Thyroid gland (tissue), 4 donors: ENCODE measurements at regions not wholly inside any gene's neighbourhood (a gene's known extent, or its start where the extent isn't known, plus 50 kb on each side); places are given as distances from the start of the nearest gene placed in this dataset.

ENCODE experiments used
- POLR2A ChIP-seq, 2 donors: fragments of 450-650 bp; IDR thresholded peaks; one replicate each; pipeline ENCODE4 v1.6.1; 2017; ENCODE audit warnings: antibody characterized with exemption in 2 of 2, mild to moderate bottlenecking in 2 of 2, moderate library complexity in 1 of 2
- TF ChIP-seq, protein P1 (sequence below), 6 experiments: fragments of 200-600 bp in 3 of 6; fragments of 450-650 bp in 3 of 6; sonication (generic) in 3 of 6; IDR thresholded peaks; one replicate each; pipeline ENCODE4 v1.5.1; 2016 to 2019; ENCODE audit warnings: antibody characterized with exemption in 6 of 6, mild to moderate bottlenecking in 2 of 6, inconsistent platforms in 1 of 6, moderate library complexity in 1 of 6

DNA sequence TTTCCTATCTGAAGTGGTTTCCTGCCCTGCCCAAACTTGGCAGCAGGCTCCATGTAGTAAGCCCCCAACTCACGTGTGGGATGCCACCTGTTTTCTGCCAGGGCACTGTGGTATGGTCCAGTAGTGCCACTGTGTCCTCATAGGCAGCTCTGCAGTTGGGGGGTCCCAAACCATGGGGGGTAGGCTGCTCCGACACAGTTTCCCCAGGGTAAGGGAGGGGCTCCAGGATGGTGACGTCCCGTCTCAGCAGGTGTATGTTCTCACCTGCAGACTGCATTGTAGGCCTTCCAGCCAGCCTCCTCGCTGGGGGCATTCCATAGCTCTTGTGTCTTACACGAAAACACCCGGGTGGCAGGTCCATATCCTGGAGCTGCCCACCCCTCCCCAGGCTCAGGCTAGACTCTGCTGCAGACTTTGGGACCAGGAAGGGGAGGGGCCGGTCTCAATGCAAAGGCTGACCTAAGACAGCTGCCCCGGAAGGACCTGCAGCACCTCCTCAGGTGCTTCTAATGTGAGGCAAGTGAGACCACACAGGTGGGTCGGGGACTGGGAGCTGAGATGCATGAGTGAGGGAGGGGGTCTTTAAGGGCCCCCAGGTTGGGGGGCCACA is 330.5 kb upstream of the IRX4 start:
- TF ChIP-seq POLR2A (IDR thresholded peaks at IDR 0.05) = no peak
- TF ChIP-seq, protein P1, sequence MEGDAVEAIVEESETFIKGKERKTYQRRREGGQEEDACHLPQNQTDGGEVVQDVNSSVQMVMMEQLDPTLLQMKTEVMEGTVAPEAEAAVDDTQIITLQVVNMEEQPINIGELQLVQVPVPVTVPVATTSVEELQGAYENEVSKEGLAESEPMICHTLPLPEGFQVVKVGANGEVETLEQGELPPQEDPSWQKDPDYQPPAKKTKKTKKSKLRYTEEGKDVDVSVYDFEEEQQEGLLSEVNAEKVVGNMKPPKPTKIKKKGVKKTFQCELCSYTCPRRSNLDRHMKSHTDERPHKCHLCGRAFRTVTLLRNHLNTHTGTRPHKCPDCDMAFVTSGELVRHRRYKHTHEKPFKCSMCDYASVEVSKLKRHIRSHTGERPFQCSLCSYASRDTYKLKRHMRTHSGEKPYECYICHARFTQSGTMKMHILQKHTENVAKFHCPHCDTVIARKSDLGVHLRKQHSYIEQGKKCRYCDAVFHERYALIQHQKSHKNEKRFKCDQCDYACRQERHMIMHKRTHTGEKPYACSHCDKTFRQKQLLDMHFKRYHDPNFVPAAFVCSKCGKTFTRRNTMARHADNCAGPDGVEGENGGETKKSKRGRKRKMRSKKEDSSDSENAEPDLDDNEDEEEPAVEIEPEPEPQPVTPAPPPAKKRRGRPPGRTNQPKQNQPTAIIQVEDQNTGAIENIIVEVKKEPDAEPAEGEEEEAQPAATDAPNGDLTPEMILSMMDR (IDR thresholded peaks at IDR 0.05) = no peak
